Stomach smooth muscle (tissue), 2 donors: ENCODE measurements at regions not wholly inside any gene's neighbourhood (a gene's known extent, or its start where the extent isn't known, plus 50 kb on each side); places are given as distances from the start of the nearest gene placed in this dataset.
"Not testable (repeated sequence)": the region's sequence is repeated elsewhere in the genome, so short reads cannot be mapped to it uniquely, and the experiment has no call there.

ENCODE experiments used
- H3K27ac ChIP-seq: one replicate; pipeline ENCODE4 v1.7.0; 2013; ENCODE audit warnings: mild to moderate bottlenecking, low read length, inconsistent platforms
- H3K27me3 ChIP-seq, 2 donors: one replicate each; pipeline ENCODE4 v1.7.0; 2013; ENCODE audit warnings: low read length in 2 of 2; ENCODE audit not compliant: insufficient read depth in 2 of 2, control insufficient read depth in 1 of 2
- H3K36me3 ChIP-seq, 2 donors: one replicate each; pipeline ENCODE4 v1.7.0; 2013; ENCODE audit warnings: low read length in 2 of 2; ENCODE audit not compliant: control insufficient read depth in 2 of 2, insufficient read depth in 2 of 2
- H3K4me1 ChIP-seq: one replicate; pipeline ENCODE4 v1.7.0; 2013; ENCODE audit warnings: low read length; ENCODE audit not compliant: control insufficient read depth, insufficient read depth
- H3K4me3 ChIP-seq, 2 donors: one replicate each; pipeline ENCODE4 v1.7.0; 2013; ENCODE audit warnings: low read length in 2 of 2
- H3K9ac ChIP-seq, 2 donors: one replicate each; pipeline ENCODE4 v1.7.0; 2013; ENCODE audit warnings: low read length in 2 of 2, mild to moderate bottlenecking in 1 of 2
- H3K9me3 ChIP-seq, 2 donors: one replicate each; pipeline ENCODE4 v1.7.0; 2013; ENCODE audit warnings: low read length in 2 of 2; ENCODE audit not compliant: control insufficient read depth in 2 of 2
- donor health status: healthy.
- donor health status: Pancreatic carcinoma.

- H3K9me3 ChIP-seq = no peaks in the 10 kb centered on the region
- H3K4me1 ChIP-seq = no peaks in the 10 kb centered on the region
- no peaks in the 10 kb centered on the region for H3K36me3 ChIP-seq
- no peaks in the 10 kb centered on the region for H3K27me3 ChIP-seq
- H3K4me3 ChIP-seq = no peak overlapping the region
- no peak overlapping the region for H3K27ac ChIP-seq
- no peak overlapping the region for H3K9ac ChIP-seq
Measured at GRCh38 chr5:87136096-87136495, 131.6 kb upstream of the RASA1 start.

GRCh38 chr5:87136733-87137132, 130.9 kb upstream of the RASA1 start:
- Histone ChIP-seq H3K36me3 (no peaks in the 10 kb centered on the region), H3K27ac (no peak overlapping the region), H3K4me1 (no peaks in the 10 kb centered on the region), H3K4me3 (no peak overlapping the region), H3K27me3 (no peaks in the 10 kb centered on the region), H3K9me3 (no peaks in the 10 kb centered on the region), H3K9ac (no peak overlapping the region)

- no peaks in the 10 kb centered on the region for H3K27me3 ChIP-seq
- H3K9ac ChIP-seq = no peak overlapping the region
- no peaks in the 10 kb centered on the region for H3K4me1 ChIP-seq
- no peaks in the 10 kb centered on the region for H3K36me3 ChIP-seq
- no peaks in the 10 kb centered on the region for H3K9me3 ChIP-seq
- no peak overlapping the region for H3K4me3 ChIP-seq
- no peak overlapping the region for H3K27ac ChIP-seq
Measured at GRCh38 chr5:87137283-87137682, 130.4 kb upstream of the RASA1 start.

- Histone ChIP-seq H3K9ac (no peak overlapping the region), H3K27ac (no peak overlapping the region)
Measured at GRCh38 chr5:87138091-87138805, 129.4 kb upstream of the RASA1 start.

GRCh38 chr5:87139795-87140194, 127.9 kb upstream of the RASA1 start:
- H3K27ac ChIP-seq = no peak overlapping the region
- H3K4me1 ChIP-seq = no peaks in the 10 kb centered on the region
- H3K4me3 ChIP-seq = no peak overlapping the region

More at GRCh38 chr5:87138091-87138805, 129.4 kb upstream of the RASA1 start:
- Histone ChIP-seq H3K9me3 (no peaks in the 10 kb centered on the region), H3K36me3 (no peaks in the 10 kb centered on the region), H3K27me3 (no peaks in the 10 kb centered on the region), H3K4me3 (no peak overlapping the region), H3K4me1 (no peaks in the 10 kb centered on the region)

GRCh38 chr5:87141544-87141943, 126.1 kb upstream of the RASA1 start:
- Histone ChIP-seq H3K9ac (no peak overlapping the region), H3K4me1 (no peaks in the 10 kb centered on the region), H3K9me3 (no peaks in the 10 kb centered on the region), H3K36me3 (no peaks in the 10 kb centered on the region), H3K4me3 (no peak overlapping the region), H3K27me3 (no peaks in the 10 kb centered on the region), H3K27ac (no peak overlapping the region)

More at GRCh38 chr5:87139795-87140194, 127.9 kb upstream of the RASA1 start:
- no peaks in the 10 kb centered on the region for H3K27me3 ChIP-seq
- no peaks in the 10 kb centered on the region for H3K36me3 ChIP-seq
- no peak overlapping the region for H3K9ac ChIP-seq
- no peaks in the 10 kb centered on the region for H3K9me3 ChIP-seq

GRCh38 chr5:87145853-87146252, 121.8 kb upstream of the RASA1 start:
- not testable (repeated sequence) for H3K9me3 ChIP-seq, H3K27me3 ChIP-seq, H3K36me3 ChIP-seq

GRCh38 chr5:87147441-87147840, 120.2 kb upstream of the RASA1 start:
- no peak overlapping the region for H3K4me3 ChIP-seq
- no peaks in the 10 kb centered on the region for H3K27me3 ChIP-seq
- no peaks in the 10 kb centered on the region for H3K4me1 ChIP-seq
- no peak overlapping the region for H3K9ac ChIP-seq
- peaks cover 0 to 7% of the 10 kb centered on the region in 2 donors for H3K9me3 ChIP-seq
- H3K36me3 ChIP-seq = no peaks in the 10 kb centered on the region
- no peak overlapping the region for H3K27ac ChIP-seq

More at GRCh38 chr5:87145853-87146252, 121.8 kb upstream of the RASA1 start:
- not testable (repeated sequence) for H3K27ac ChIP-seq, H3K4me1 ChIP-seq, H3K4me3 ChIP-seq, H3K9ac ChIP-seq

- Histone ChIP-seq H3K4me1 (no peaks in the 10 kb centered on the region), H3K36me3 (no peaks in the 10 kb centered on the region), H3K27me3 (no peaks in the 10 kb centered on the region), H3K9ac (no peak overlapping the region), H3K4me3 (no peak overlapping the region), H3K9me3 (peaks cover 0 to 7% of the 10 kb centered on the region in 2 donors), H3K27ac (no peak overlapping the region)
Measured at GRCh38 chr5:87150630-87151029, 117.1 kb upstream of the RASA1 start.

- no peaks in the 10 kb centered on the region for H3K27me3 ChIP-seq
- H3K4me3 ChIP-seq = no peak overlapping the region
- peaks cover 0 to 7% of the 10 kb centered on the region in 2 donors for H3K9me3 ChIP-seq
- no peak overlapping the region for H3K27ac ChIP-seq
- H3K36me3 ChIP-seq = no peaks in the 10 kb centered on the region
- no peaks in the 10 kb centered on the region for H3K4me1 ChIP-seq
- H3K9ac ChIP-seq = no peak overlapping the region
Measured at GRCh38 chr5:87151547-87151946, 116.1 kb upstream of the RASA1 start.

- no peak overlapping the region for H3K27ac ChIP-seq
- no peak overlapping the region for H3K9ac ChIP-seq
- H3K9me3 ChIP-seq = peaks cover 0 to 7% of the 10 kb centered on the region in 2 donors
- no peak overlapping the region for H3K4me3 ChIP-seq
- H3K27me3 ChIP-seq = no peaks in the 10 kb centered on the region
- H3K4me1 ChIP-seq = no peaks in the 10 kb centered on the region
- no peaks in the 10 kb centered on the region for H3K36me3 ChIP-seq
Measured at GRCh38 chr5:87152886-87153285, 114.8 kb upstream of the RASA1 start.
